ENCODE measurements at regions not wholly inside any gene's neighbourhood (a gene's known extent, or its start where the extent isn't known, plus 50 kb on each side); places are given as distances from the start of the nearest gene placed in this dataset.

DNA sequence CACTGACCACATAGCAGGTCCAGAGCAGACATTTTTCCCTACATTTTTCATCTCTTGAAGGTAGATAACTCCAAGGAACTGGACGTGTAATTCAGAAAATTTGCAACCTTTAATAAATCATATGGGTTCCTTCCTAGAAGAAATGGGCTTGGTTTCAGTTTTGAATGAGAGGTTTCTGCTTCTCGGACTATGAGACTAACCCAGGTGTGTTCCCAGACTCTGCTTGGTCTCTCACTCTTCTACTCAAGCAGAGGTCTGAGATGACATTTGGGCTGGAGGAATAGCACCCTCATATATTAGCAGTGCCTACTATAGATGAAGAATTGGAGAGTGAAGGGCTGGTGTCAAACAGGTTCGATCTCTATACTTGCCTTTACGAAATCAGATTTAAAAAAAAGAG, 231.2 kb downstream of the DOK5 start:
- no peak overlapping the region for H3K4me3 ChIP-seq
- no peaks in the 10 kb centered on the region for H3K4me1 ChIP-seq
- H3K9me3 ChIP-seq: peaks cover 0 to 4% (median 0%) of the 10 kb centered on the region in 12 donors
- H3K27ac ChIP-seq: no peak overlapping the region
- no peak for TF ChIP-seq POLR2A (IDR thresholded peaks at IDR 0.05)
- TF ChIP-seq, protein P1, sequence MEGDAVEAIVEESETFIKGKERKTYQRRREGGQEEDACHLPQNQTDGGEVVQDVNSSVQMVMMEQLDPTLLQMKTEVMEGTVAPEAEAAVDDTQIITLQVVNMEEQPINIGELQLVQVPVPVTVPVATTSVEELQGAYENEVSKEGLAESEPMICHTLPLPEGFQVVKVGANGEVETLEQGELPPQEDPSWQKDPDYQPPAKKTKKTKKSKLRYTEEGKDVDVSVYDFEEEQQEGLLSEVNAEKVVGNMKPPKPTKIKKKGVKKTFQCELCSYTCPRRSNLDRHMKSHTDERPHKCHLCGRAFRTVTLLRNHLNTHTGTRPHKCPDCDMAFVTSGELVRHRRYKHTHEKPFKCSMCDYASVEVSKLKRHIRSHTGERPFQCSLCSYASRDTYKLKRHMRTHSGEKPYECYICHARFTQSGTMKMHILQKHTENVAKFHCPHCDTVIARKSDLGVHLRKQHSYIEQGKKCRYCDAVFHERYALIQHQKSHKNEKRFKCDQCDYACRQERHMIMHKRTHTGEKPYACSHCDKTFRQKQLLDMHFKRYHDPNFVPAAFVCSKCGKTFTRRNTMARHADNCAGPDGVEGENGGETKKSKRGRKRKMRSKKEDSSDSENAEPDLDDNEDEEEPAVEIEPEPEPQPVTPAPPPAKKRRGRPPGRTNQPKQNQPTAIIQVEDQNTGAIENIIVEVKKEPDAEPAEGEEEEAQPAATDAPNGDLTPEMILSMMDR (IDR thresholded peaks at IDR 0.05): no peak
- 62 to 65% (median 64%) methylated on average over 4 of the region's 4 CpGs for WGBS, 4 donors
- H3K27me3 ChIP-seq: peaks cover 0 to 5% (median 0%) of the 10 kb centered on the region in 9 donors
- H3K36me3 ChIP-seq: no peaks in the 10 kb centered on the region
- DNase-seq (no peak), ATAC-seq (no peak)
- intact Hi-C loops (cut with DNase I): no loop called here

DNA sequence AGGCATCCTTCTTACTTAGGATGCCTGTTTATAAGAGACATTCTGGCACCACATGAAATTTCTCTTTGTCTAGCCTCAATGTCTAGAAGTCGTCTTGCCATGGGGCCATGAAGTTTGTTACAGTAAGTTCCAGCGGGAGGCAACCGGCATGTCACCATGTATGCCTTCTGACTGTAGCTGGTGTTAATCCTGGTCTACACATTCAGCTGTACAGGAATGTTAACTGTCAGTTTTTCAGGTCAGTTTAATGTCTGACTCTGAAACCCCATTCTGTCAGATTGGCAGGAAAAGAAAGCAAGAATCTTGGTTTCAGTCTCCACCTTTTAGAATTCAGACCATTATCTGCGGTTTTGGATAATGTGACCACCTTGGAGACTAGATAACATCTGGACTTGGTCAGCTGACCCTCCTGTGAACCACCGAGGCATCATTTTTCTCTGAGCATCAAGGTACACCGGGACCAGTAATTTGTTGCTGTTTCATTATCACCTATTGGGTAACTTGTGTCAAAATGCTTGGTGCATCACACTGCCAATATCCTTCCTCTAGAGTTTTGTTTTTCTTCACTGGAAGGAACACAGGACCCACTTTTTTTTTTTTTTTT, 228.7 kb downstream of the DOK5 start:
- WGBS, 4 donors: 82 to 84% (median 83%) methylated on average over 6 of the region's 6 CpGs
- H3K4me1 ChIP-seq: no peaks in the 10 kb centered on the region
- no peak for TF ChIP-seq POLR2A (IDR thresholded peaks at IDR 0.05)
- TF ChIP-seq, protein P1 (IDR thresholded peaks at IDR 0.05): no peak
- H3K9me3 ChIP-seq: peaks cover 0 to 4% (median 0%) of the 10 kb centered on the region in 12 donors
- no peak for ATAC-seq
- H3K27me3 ChIP-seq: peaks cover 0 to 5% (median 0%) of the 10 kb centered on the region in 9 donors
- no peak overlapping the region for H3K4me3 ChIP-seq
- no peak for DNase-seq
- no peak overlapping the region for H3K27ac ChIP-seq
- no peaks in the 10 kb centered on the region for H3K36me3 ChIP-seq
- intact Hi-C loops (cut with DNase I): no loop called here
